OCI-LY3 (cell line): ENCODE measurements at regions not wholly inside any gene's neighbourhood (a gene's known extent, or its start where the extent isn't known, plus 50 kb on each side); places are given as distances from the start of the nearest gene placed in this dataset.

Experiments
- H2AFZ ChIP-seq: fragments of 200-600, 300-600 bp; shearing (Covaris generic); 2 replicates; pipeline ENCODE4 v1.6.0; 2014; ENCODE audit warnings: antibody characterized with exemption, low read depth, low read length
- H3K27ac ChIP-seq: fragments of 200-600, 300-600 bp; sonication (generic); 2 replicates; pipeline ENCODE4 v1.5.1; 2014; ENCODE audit warnings: mild to moderate bottlenecking, low read length, moderate library complexity, mixed read lengths
- H3K27me3 ChIP-seq: fragments of 200-600, 300-600 bp; sonication (generic); 2 replicates; pipeline ENCODE4 v1.6.1; 2014; ENCODE audit warnings: low read depth, low read length, mixed read lengths
- H3K36me3 ChIP-seq: fragments of 200-600, 300-600 bp; sonication (generic); replicated peaks from 2 replicates; pipeline ENCODE3; 2014; ENCODE audit warnings: low read depth, low read length, mixed read lengths
- H3K4me1 ChIP-seq: fragments of 300-600, 200-600 bp; sonication (generic); 2 replicates; pipeline ENCODE4 v1.6.1; 2014; ENCODE audit warnings: low read length, mixed read lengths
- H3K4me2 ChIP-seq: fragments of 200-600, 300-600 bp; sonication (generic); 2 replicates; pipeline ENCODE4 v1.6.1; 2014; ENCODE audit warnings: low read length, mixed read lengths
- H3K4me3 ChIP-seq: fragments of 300-600, 200-600 bp; sonication (generic); 2 replicates; pipeline ENCODE4 v1.5.1; 2014; ENCODE audit warnings: antibody characterized with exemption, mild to moderate bottlenecking, low read length, moderate library complexity
- H3K79me2 ChIP-seq: fragments of 300-600, 200-600 bp; shearing (Covaris generic); 2 replicates; pipeline ENCODE4 v1.6.1; 2014; ENCODE audit warnings: mild to moderate bottlenecking, low read length, mixed read lengths
- H3K9ac ChIP-seq: fragments of 300-600, 200-600 bp; shearing (Covaris generic); 2 replicates; pipeline ENCODE4 v1.6.0; 2014; ENCODE audit warnings: mild to moderate bottlenecking, low read length, moderate library complexity
- H3K9me3 ChIP-seq: fragments of 200-600, 300-600 bp; shearing (Covaris generic); 2 replicates; pipeline ENCODE4 v1.6.1; 2014; ENCODE audit warnings: low read length, mixed read lengths; ENCODE audit not compliant: insufficient read depth
- H4K20me1 ChIP-seq: fragments of 200-600, 300-600 bp; sonication (generic); 2 replicates; pipeline ENCODE4 v1.6.1; 2016; ENCODE audit warnings: low read length, mixed read lengths; ENCODE audit not compliant: insufficient read depth
- EZH2phosphoT487 ChIP-seq: fragments of 200-600 bp; shearing (Covaris generic); IDR thresholded peaks from 2 replicates; pipeline ENCODE4 v1.6.1; 2018; ENCODE audit warnings: antibody characterized with exemption, mixed run types, low read depth
- TF ChIP-seq, protein P1 (sequence below): fragments of 200-600, 300-600 bp; sonication (generic); IDR thresholded peaks from 2 replicates; pipeline ENCODE4 v1.5.1; 2014; ENCODE audit warnings: antibody characterized with exemption, low read length, low read depth

GRCh38 chr2:180618570-180618969 is 361.8 kb upstream of the UBE2E3 start:
- no peak overlapping the region for H3K4me3 ChIP-seq
- H3K9me3 ChIP-seq = no peaks in the 10 kb centered on the region
- no peaks in the 10 kb centered on the region for H3K36me3 ChIP-seq
- no peak overlapping the region for H2AFZ ChIP-seq
- no peak overlapping the region for H3K27ac ChIP-seq
- H3K4me2 ChIP-seq = no peak overlapping the region
- no peaks in the 10 kb centered on the region for H3K4me1 ChIP-seq
- H4K20me1 ChIP-seq = no peaks in the 10 kb centered on the region
- no peaks in the 10 kb centered on the region for H3K79me2 ChIP-seq
- no peaks in the 10 kb centered on the region for H3K27me3 ChIP-seq
- TF ChIP-seq EZH2phosphoT487 = no peak
- TF ChIP-seq, protein P1, sequence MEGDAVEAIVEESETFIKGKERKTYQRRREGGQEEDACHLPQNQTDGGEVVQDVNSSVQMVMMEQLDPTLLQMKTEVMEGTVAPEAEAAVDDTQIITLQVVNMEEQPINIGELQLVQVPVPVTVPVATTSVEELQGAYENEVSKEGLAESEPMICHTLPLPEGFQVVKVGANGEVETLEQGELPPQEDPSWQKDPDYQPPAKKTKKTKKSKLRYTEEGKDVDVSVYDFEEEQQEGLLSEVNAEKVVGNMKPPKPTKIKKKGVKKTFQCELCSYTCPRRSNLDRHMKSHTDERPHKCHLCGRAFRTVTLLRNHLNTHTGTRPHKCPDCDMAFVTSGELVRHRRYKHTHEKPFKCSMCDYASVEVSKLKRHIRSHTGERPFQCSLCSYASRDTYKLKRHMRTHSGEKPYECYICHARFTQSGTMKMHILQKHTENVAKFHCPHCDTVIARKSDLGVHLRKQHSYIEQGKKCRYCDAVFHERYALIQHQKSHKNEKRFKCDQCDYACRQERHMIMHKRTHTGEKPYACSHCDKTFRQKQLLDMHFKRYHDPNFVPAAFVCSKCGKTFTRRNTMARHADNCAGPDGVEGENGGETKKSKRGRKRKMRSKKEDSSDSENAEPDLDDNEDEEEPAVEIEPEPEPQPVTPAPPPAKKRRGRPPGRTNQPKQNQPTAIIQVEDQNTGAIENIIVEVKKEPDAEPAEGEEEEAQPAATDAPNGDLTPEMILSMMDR = no peak
- H3K9ac ChIP-seq = no peak overlapping the region

DNA sequence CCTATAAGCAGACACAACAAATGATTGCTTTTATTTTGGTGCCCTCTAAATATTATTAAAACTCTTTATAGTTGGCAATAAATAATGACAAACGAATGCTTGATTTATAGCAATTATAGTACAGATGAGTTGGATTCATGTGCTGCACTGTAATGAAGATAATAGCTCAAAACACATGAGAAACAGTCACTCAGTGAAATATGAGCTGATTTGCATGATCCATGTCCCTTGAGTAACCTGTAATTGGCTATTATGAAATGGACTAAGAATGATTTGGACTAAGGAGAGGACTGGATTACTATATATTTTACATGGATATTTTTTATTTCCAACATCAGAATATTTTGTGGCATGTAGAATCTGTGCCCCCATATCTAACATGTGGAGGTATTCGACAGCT is 365.6 kb upstream of the UBE2E3 start:
- H3K4me3 ChIP-seq = no peak overlapping the region
- no peak overlapping the region for H3K9ac ChIP-seq
- no peaks in the 10 kb centered on the region for H3K4me1 ChIP-seq
- H3K36me3 ChIP-seq = no peaks in the 10 kb centered on the region
- H3K79me2 ChIP-seq = no peaks in the 10 kb centered on the region
- no peak overlapping the region for H3K4me2 ChIP-seq
- H3K9me3 ChIP-seq = no peaks in the 10 kb centered on the region
- no peaks in the 10 kb centered on the region for H4K20me1 ChIP-seq
- no peaks in the 10 kb centered on the region for H3K27me3 ChIP-seq
- TF ChIP-seq, protein P1 = no peak
- TF ChIP-seq EZH2phosphoT487 = no peak
- no peak overlapping the region for H3K27ac ChIP-seq
- H2AFZ ChIP-seq = no peak overlapping the region

DNA sequence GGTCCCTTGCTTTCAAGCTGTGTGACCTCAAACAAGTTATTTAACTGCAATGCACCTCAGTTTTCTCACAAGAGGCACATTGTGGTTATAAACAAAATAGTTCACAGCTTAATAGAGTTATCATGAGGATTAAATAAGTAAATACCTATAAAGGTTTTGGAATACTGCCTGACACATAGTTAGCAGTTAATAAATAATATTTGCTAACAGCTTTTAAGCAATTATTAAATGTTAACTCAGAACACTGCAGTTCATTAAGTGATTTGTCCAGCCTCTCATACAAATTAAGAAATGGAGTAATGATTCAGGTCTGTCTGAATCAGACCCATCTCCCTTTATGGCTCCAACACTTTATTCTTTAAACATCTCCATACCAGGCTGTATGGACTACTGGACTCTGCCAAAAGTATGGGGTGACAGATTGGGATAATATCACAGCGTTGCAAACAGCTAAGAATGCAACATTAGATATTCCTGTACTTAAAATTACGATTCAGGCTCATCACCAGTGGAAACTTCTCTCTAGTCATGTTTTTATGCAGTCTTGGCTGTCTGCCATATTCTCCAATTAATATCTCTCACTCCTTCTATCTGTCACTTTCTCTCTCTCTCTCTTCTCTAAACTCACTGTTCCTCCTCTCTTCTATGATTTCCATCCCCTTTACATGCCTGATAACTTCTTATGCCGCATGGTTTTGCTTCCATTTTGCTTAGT is 370.6 kb upstream of the UBE2E3 start:
- Histone ChIP-seq H3K4me1 (no peaks in the 10 kb centered on the region), H3K79me2 (no peaks in the 10 kb centered on the region), H3K4me2 (no peak overlapping the region), H3K27ac (no peak overlapping the region), H2AFZ (no peak overlapping the region), H3K9ac (no peak overlapping the region), H3K4me3 (no peak overlapping the region), H3K36me3 (no peaks in the 10 kb centered on the region), H4K20me1 (no peaks in the 10 kb centered on the region), H3K27me3 (no peaks in the 10 kb centered on the region), H3K9me3 (no peaks in the 10 kb centered on the region)
- TF ChIP-seq, protein P1 = no peak
- no peak for TF ChIP-seq EZH2phosphoT487

GRCh38 chr2:180607514-180608049 is 372.8 kb upstream of the UBE2E3 start:
- no peak overlapping the region for H3K4me3 ChIP-seq
- no peaks in the 10 kb centered on the region for H3K4me1 ChIP-seq
- no peaks in the 10 kb centered on the region for H3K9me3 ChIP-seq
- no peak overlapping the region for H3K27ac ChIP-seq
- no peak overlapping the region for H3K4me2 ChIP-seq
- TF ChIP-seq, protein P1 = no peak
- no peak for TF ChIP-seq EZH2phosphoT487
- H2AFZ ChIP-seq = no peak overlapping the region
- no peak overlapping the region for H3K9ac ChIP-seq
- H3K36me3 ChIP-seq = no peaks in the 10 kb centered on the region
- no peaks in the 10 kb centered on the region for H4K20me1 ChIP-seq
- H3K27me3 ChIP-seq = no peaks in the 10 kb centered on the region
- H3K79me2 ChIP-seq = no peaks in the 10 kb centered on the region
